ENCODE measurements at regions not wholly inside any gene's neighbourhood (a gene's known extent, or its start where the extent isn't known, plus 50 kb on each side); places are given as distances from the start of the nearest gene placed in this dataset.

DNA sequence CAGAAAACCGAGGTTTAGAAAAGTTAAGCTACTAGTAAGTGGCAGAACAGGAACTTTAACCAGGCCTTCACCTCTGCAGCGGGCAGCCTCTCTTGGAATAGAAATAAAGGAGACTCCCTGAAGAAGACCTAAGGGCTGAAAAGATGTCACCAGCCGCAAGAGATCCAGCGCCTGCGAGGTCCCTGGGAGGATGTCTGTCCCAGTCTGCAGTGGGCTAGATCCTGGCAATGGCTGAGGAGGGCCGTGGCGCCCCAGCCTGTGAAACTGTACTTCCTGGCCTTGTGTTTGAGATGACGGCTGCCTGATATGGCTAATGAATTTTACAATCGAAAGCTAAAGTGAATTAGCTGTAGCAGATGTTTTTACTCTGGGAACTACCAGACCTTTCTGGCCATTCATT lies 300.6 kb upstream of the SALL3 start:
- intact Hi-C loops (cut with micrococcal nuclease): no loop called here
- Histone ChIP-seq H2AFZ (ENCODE audit: insufficient read depth, low read depth, low read length, poor library complexity, severe bottlenecking) (no peak overlapping the region), H3K9me3 (replicated peaks in 1 of 2; ENCODE audit: control insufficient read depth in 1 of 2, insufficient read depth in 1 of 2, low read length in 2 of 2) (no peaks in the 10 kb centered on the region), H3K27me3 (ENCODE audit: control insufficient read depth in 2 of 2, insufficient read depth in 2 of 2, low read length in 2 of 2) (no peaks in the 10 kb centered on the region), H3K27ac (ENCODE audit: low read depth in 1 of 2, low read length in 2 of 2) (no peak overlapping the region), H3K9ac (ENCODE audit: insufficient read depth, low read length, poor library complexity, severe bottlenecking) (no peak overlapping the region), H3K4me2 (replicated peaks; ENCODE audit: extremely low read depth, low read length, poor library complexity, severe bottlenecking) (no peak overlapping the region), H3K4me1 (ENCODE audit: control insufficient read depth in 1 of 2, insufficient read depth in 2 of 2, low read length in 2 of 2) (no peaks in the 10 kb centered on the region), H4K20me1 (ENCODE audit: insufficient read depth, low read length) (no peaks in the 10 kb centered on the region), H3K36me3 (replicated peaks in 1 of 2; ENCODE audit: control insufficient read depth in 1 of 2, insufficient read depth in 2 of 2, low read length in 2 of 2) (no peaks in the 10 kb centered on the region), H3K79me2 (ENCODE audit: insufficient read depth, low read length) (no peaks in the 10 kb centered on the region), H3K4me3 (replicated peaks in 1 of 3; ENCODE audit: low read depth in 2 of 3, low read length in 3 of 3) (no peak overlapping the region)
- no peak overlapping the region for H3K4me3 Mint-ChIP-seq
- TF ChIP-seq, protein P1, sequence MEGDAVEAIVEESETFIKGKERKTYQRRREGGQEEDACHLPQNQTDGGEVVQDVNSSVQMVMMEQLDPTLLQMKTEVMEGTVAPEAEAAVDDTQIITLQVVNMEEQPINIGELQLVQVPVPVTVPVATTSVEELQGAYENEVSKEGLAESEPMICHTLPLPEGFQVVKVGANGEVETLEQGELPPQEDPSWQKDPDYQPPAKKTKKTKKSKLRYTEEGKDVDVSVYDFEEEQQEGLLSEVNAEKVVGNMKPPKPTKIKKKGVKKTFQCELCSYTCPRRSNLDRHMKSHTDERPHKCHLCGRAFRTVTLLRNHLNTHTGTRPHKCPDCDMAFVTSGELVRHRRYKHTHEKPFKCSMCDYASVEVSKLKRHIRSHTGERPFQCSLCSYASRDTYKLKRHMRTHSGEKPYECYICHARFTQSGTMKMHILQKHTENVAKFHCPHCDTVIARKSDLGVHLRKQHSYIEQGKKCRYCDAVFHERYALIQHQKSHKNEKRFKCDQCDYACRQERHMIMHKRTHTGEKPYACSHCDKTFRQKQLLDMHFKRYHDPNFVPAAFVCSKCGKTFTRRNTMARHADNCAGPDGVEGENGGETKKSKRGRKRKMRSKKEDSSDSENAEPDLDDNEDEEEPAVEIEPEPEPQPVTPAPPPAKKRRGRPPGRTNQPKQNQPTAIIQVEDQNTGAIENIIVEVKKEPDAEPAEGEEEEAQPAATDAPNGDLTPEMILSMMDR (IDR thresholded peaks at IDR 0.05): no peak
- H3K27me3 Mint-ChIP-seq (ENCODE audit: low read depth in 3 of 3): peaks cover 0 to 2% (median 1%) of the 10 kb centered on the region in 3 donors
- H3K27ac Mint-ChIP-seq: no peak overlapping the region
- H3K36me3 Mint-ChIP-seq: no peaks in the 10 kb centered on the region
- no peaks in the 10 kb centered on the region for H3K4me1 Mint-ChIP-seq
- WGBS (ENCODE audit: insufficient coverage): 95% methylated on average over 6 of the region's 9 CpGs
- H3K9me3 Mint-ChIP-seq: peaks cover 0 to 4% (median 0%) of the 10 kb centered on the region in 7 donors
- no peak for DNase-seq

DNA sequence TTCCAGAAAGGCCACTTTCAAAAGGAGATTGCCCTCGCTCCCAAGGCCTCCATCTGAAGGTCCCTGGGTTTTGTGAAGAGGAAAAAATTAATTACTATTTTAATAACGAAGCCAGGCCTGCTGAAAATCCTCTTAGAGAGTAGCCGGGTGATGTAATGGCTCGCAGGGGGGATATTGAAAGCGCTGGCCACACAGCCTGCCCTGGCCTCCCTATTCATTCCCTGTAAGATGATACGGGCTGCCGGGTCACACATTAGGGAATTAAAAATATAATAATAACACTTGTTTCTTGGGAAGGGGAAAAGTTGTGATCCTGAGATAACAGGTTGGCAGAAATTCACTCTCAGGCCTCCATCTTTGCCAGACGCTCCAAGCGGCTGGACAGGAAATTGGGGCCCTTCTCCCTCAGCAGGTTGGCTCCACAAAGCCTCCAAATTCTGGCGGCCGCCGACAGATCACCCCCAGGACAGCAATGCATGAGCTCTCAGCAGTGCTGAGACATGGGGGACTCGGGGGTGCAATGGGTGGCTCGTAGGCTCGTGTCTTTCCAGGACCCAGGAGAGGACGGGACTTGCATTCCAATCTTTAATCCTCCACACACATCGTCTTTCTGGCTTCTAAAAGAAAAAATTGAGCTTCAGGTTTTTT lies 299.9 kb upstream of the SALL3 start:
- Histone ChIP-seq H3K79me2 (ENCODE audit: insufficient read depth, low read length) (no peaks in the 10 kb centered on the region), H3K36me3 (replicated peaks in 1 of 2; ENCODE audit: control insufficient read depth in 1 of 2, insufficient read depth in 2 of 2, low read length in 2 of 2) (no peaks in the 10 kb centered on the region), H3K9me3 (replicated peaks in 1 of 2; ENCODE audit: control insufficient read depth in 1 of 2, insufficient read depth in 1 of 2, low read length in 2 of 2) (no peaks in the 10 kb centered on the region), H4K20me1 (ENCODE audit: insufficient read depth, low read length) (no peaks in the 10 kb centered on the region), H2AFZ (ENCODE audit: insufficient read depth, low read depth, low read length, poor library complexity, severe bottlenecking) (no peak overlapping the region), H3K4me2 (replicated peaks; ENCODE audit: extremely low read depth, low read length, poor library complexity, severe bottlenecking) (no peak overlapping the region), H3K9ac (ENCODE audit: insufficient read depth, low read length, poor library complexity, severe bottlenecking) (no peak overlapping the region), H3K4me3 (replicated peaks in 1 of 3; ENCODE audit: low read depth in 2 of 3, low read length in 3 of 3) (no peak overlapping the region), H3K4me1 (ENCODE audit: control insufficient read depth in 1 of 2, insufficient read depth in 2 of 2, low read length in 2 of 2) (no peaks in the 10 kb centered on the region), H3K27me3 (ENCODE audit: control insufficient read depth in 2 of 2, insufficient read depth in 2 of 2, low read length in 2 of 2) (no peaks in the 10 kb centered on the region), H3K27ac (ENCODE audit: low read depth in 1 of 2, low read length in 2 of 2) (no peak overlapping the region)
- Mint-ChIP-seq H3K27ac (peak overlapping the region in 1 of 7 donors; percentile 32), H3K4me3 (no peak overlapping the region), H3K9me3 (peaks cover 0 to 4% (median 0%) of the 10 kb centered on the region in 7 donors), H3K27me3 (ENCODE audit: low read depth in 3 of 3) (peaks cover 0 to 2% (median 1%) of the 10 kb centered on the region in 3 donors), H3K4me1 (no peaks in the 10 kb centered on the region), H3K36me3 (no peaks in the 10 kb centered on the region)
- TF ChIP-seq, protein P1 (IDR thresholded peaks at IDR 0.05): no peak
- intact Hi-C loops (cut with micrococcal nuclease): no loop called here
- WGBS (ENCODE audit: insufficient coverage): 83% methylated on average over 6 of the region's 17 CpGs
- DNase-seq: no peak
